ENCODE measurements at regions not wholly inside any gene's neighbourhood (a gene's known extent, or its start where the extent isn't known, plus 50 kb on each side); places are given as distances from the start of the nearest gene placed in this dataset.

- TF ChIP-seq GATA3 (IDR thresholded peaks at IDR 0.05; ENCODE audit: low read depth, low read length): no peak
- no peak for TF ChIP-seq GATA2 (IDR thresholded peaks at IDR 0.05; ENCODE audit: low read depth, low read length)
These were observed 71.8 kb upstream of the BCL2L14 start for GRCh38 chr12:11998944-11999315.

Measured in SH-SY5Y (cell line).